SK-N-SH treated with all-trans-retinoic acid at 6 μM for 48 hours (cell line): ENCODE measurements at regions not wholly inside any gene's neighbourhood (a gene's known extent, or its start where the extent isn't known, plus 50 kb on each side); places are given as distances from the start of the nearest gene placed in this dataset.

Experiments
- ATAC-seq: fragments of 200-7000 bp; cut with Tn5 transposase; 3 replicates; pipeline ENCODE4 v1.9.1; 2020; ENCODE audit warnings: mild to moderate bottlenecking, moderate library complexity
- ARNTL ChIP-seq: fragments of 450-650 bp; formaldehyde crosslinking; IDR thresholded peaks from 2 replicates; pipeline ENCODE4 v1.5.0; 2020; ENCODE audit warnings: low read depth, mild to moderate bottlenecking, moderate library complexity, borderline replicate concordance
- BACH2 ChIP-seq: fragments of 250-450 bp; sonication (Bioruptor Pico); IDR thresholded peaks from 2 replicates; pipeline ENCODE4 v1.9.0; 2021; ENCODE audit warnings: mild to moderate bottlenecking, borderline replicate concordance
- CREB5 ChIP-seq: fragments of 250-450 bp; sonication (Bioruptor Pico); IDR thresholded peaks from 2 replicates; pipeline ENCODE4 v1.5.1; 2020; ENCODE audit warnings: low read depth, mild to moderate bottlenecking, moderate library complexity
- CSDC2 ChIP-seq: fragments of 250-450 bp; sonication (Bioruptor Pico); IDR thresholded peaks from 2 replicates; pipeline ENCODE4 v1.5.0; 2020; ENCODE audit warnings: mild to moderate bottlenecking, moderate library complexity
- ESRRG ChIP-seq: fragments of 250-450 bp; sonication (Bioruptor Pico); IDR thresholded peaks from 2 replicates; pipeline ENCODE4 v1.6.1; 2021; ENCODE audit warnings: mild to moderate bottlenecking
- OSR1 ChIP-seq: fragments of 250-450 bp; sonication (Bioruptor Pico); IDR thresholded peaks from 2 replicates; pipeline ENCODE4 v1.8.0; 2022; ENCODE audit warnings: moderate library complexity, mild to moderate bottlenecking, inconsistent platforms
- PATZ1 ChIP-seq: fragments of 250-450 bp; sonication (Bioruptor Pico); IDR thresholded peaks from 2 replicates; pipeline ENCODE4 v1.8.0; 2020; ENCODE audit warnings: mild to moderate bottlenecking, moderate library complexity, borderline replicate concordance
- POU6F1 ChIP-seq: fragments of 250-450 bp; sonication (Bioruptor Pico); IDR thresholded peaks from 2 replicates; pipeline ENCODE4 v1.8.0; 2021; ENCODE audit warnings: low read depth, mild to moderate bottlenecking, moderate library complexity, borderline replicate concordance
- PPARA ChIP-seq: fragments of 250-450 bp; sonication (Bioruptor Pico); IDR thresholded peaks from 2 replicates; pipeline ENCODE4 v1.5.0; 2020; ENCODE audit warnings: mild to moderate bottlenecking, borderline replicate concordance
- RARB ChIP-seq: fragments of 250-450 bp; sonication (Bioruptor Pico); IDR thresholded peaks from 2 replicates; pipeline ENCODE4 v1.8.0; 2021; ENCODE audit warnings: mild to moderate bottlenecking, moderate library complexity
- SNAI2 ChIP-seq: fragments of 250-450 bp; sonication (Bioruptor Pico); IDR thresholded peaks from 2 replicates; pipeline ENCODE4 v1.5.0; 2020; ENCODE audit warnings: mild to moderate bottlenecking, moderate library complexity
- TCF4 ChIP-seq: fragments of 250-450 bp; sonication (Bioruptor Pico); IDR thresholded peaks from 2 replicates; pipeline ENCODE4 v1.8.0; 2021; ENCODE audit warnings: mild to moderate bottlenecking, moderate library complexity, borderline replicate concordance
- TOX ChIP-seq: fragments of 250-450 bp; sonication (Bioruptor Pico); IDR thresholded peaks from 2 replicates; pipeline ENCODE4 v1.8.0; 2021; ENCODE audit warnings: mild to moderate bottlenecking, moderate library complexity, borderline replicate concordance
- TSHZ2 ChIP-seq: fragments of 250-450 bp; sonication (Bioruptor Pico); IDR thresholded peaks from 2 replicates; pipeline ENCODE4 v1.5.0; 2020; ENCODE audit warnings: mild to moderate bottlenecking, moderate library complexity
- ZC3H10 ChIP-seq: fragments of 250-450 bp; sonication (Bioruptor Pico); IDR thresholded peaks from 2 replicates; pipeline ENCODE4 v1.5.1; 2021; ENCODE audit warnings: mild to moderate bottlenecking, moderate library complexity
- ZFP3 ChIP-seq: fragments of 250-450 bp; sonication (Bioruptor Pico); IDR thresholded peaks from 2 replicates; pipeline ENCODE4 v1.5.0; 2020; ENCODE audit warnings: mild to moderate bottlenecking, moderate library complexity
- ZFP30 ChIP-seq: fragments of 450-650 bp; formaldehyde crosslinking; IDR thresholded peaks from 2 replicates; pipeline ENCODE4 v1.5.0; 2022; ENCODE audit warnings: mild to moderate bottlenecking, moderate library complexity
- ZNF565 ChIP-seq: fragments of 450-650 bp; formaldehyde crosslinking; conservative IDR thresholded peaks from 2 replicates; pipeline ENCODE4 v1.5.0; 2020; ENCODE audit warnings: low read depth, mild to moderate bottlenecking, moderate library complexity
- ZNF70 ChIP-seq: fragments of 450-650 bp; formaldehyde crosslinking; IDR thresholded peaks from 2 replicates; pipeline ENCODE4 v1.5.0; 2020; ENCODE audit warnings: mild to moderate bottlenecking, moderate library complexity
- ZNF8 ChIP-seq: fragments of 450-650 bp; formaldehyde crosslinking; IDR thresholded peaks from 2 replicates; pipeline ENCODE4 v1.5.0; 2020; ENCODE audit warnings: mild to moderate bottlenecking, moderate library complexity

- TF ChIP-seq POU6F1 (CRISPR knock-in tag) (no peak), PPARA (CRISPR knock-in tag) (no peak), OSR1 (CRISPR knock-in tag) (no peak), PATZ1 (CRISPR knock-in tag) (no peak), ARNTL (CRISPR knock-in tag) (no peak)
Measured at GRCh38 chr13:24076636-24077035, 83.9 kb upstream of the SPATA13 start (continued).

DNA sequence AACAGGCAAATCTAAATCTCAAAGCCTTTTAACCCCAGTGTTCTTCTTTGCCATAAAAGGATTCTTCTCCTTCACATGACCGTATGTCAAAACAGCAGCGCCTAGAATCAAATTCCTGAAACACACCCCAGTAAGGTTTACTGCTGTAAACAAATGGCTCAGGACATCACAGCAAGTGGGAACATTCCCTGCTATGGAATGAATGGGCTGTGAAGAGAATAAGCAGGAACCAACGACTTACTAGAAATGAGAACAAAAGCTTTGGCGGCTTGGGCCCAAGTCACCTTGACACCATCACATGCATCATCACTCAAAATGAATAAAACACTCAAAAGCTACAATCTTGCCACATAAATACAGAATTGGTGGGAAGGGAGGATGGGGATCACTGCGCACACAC is 80.4 kb upstream of the SPATA13 start:
- no peak for TF ChIP-seq SNAI2 (CRISPR knock-in tag)
- no peak for TF ChIP-seq ZFP30 (CRISPR knock-in tag)
- no peak for TF ChIP-seq ARNTL (CRISPR knock-in tag)
- TF ChIP-seq ESRRG (CRISPR knock-in tag): no peak
- no peak for TF ChIP-seq PATZ1 (CRISPR knock-in tag)
- no peak for TF ChIP-seq ZFP3 (CRISPR knock-in tag)
- TF ChIP-seq PPARA (CRISPR knock-in tag): no peak
- TF ChIP-seq OSR1 (CRISPR knock-in tag): no peak
- TF ChIP-seq BACH2 (CRISPR knock-in tag): no peak
- TF ChIP-seq ZNF8 (CRISPR knock-in tag): no peak
- TF ChIP-seq TCF4: no peak
- TF ChIP-seq, all 23 proteins: peak for 0
- no peak for ATAC-seq

DNA sequence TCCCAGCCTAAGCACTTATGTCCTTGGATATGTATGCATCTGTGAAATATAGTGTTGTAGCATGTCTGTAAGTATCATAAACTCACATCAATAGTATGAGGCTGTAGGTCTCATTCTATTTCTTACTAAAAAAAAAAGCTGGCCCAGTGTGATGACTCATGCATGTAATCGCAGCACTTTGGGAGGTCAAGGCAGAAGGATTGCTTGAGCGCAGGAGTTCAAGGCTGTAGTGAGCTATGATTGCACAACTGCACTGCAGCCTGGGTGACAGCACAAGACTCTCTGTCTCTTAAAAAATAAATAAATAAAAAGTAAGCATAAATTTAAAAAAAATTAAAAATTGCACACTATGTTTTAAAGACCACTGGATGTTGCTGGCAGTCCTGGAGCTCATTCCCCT is 79.1 kb upstream of the SPATA13 start:
- TF ChIP-seq ZNF70 (CRISPR knock-in tag) (no peak), PATZ1 (CRISPR knock-in tag) (no peak), OSR1 (CRISPR knock-in tag) (no peak), CSDC2 (CRISPR knock-in tag) (no peak), ZFP30 (CRISPR knock-in tag) (no peak), ZFP3 (CRISPR knock-in tag) (no peak), CREB5 (CRISPR knock-in tag) (no peak), ARNTL (CRISPR knock-in tag) (no peak), ZNF565 (no peak), TCF4 (no peak), TOX (no peak)
- no peak for ATAC-seq

GRCh38 chr13:24083141-24083540 is 77.4 kb upstream of the SPATA13 start:
- no peak for ATAC-seq
- TF ChIP-seq CREB5 (CRISPR knock-in tag) (no peak), TCF4 (no peak), RARB (CRISPR knock-in tag) (no peak), BACH2 (CRISPR knock-in tag) (no peak), SNAI2 (CRISPR knock-in tag) (no peak), ZNF70 (CRISPR knock-in tag) (no peak), ZFP3 (CRISPR knock-in tag) (no peak), ESRRG (CRISPR knock-in tag) (no peak), TOX (no peak), PATZ1 (CRISPR knock-in tag) (no peak), ZC3H10 (CRISPR knock-in tag) (no peak), TSHZ2 (CRISPR knock-in tag) (no peak)
